ENCODE measurements at regions not wholly inside any gene's neighbourhood (a gene's known extent, or its start where the extent isn't known, plus 50 kb on each side); places are given as distances from the start of the nearest gene placed in this dataset.

- TF ChIP-seq ZNF274 (IDR thresholded peaks at IDR 0.05; ENCODE audit: low read depth, low read length) (no peak), YY1 (IDR thresholded peaks at IDR 0.05; ENCODE audit: insufficient read depth, insufficient read length) (no peak), SUZ12 (IDR thresholded peaks at IDR 0.05; ENCODE audit: extremely low read depth, insufficient read depth, insufficient read length) (no peak)
Measured at GRCh38 chr7:25494896-25495295, 266.6 kb upstream of the NPVF start.

Data from NT2/D1 (cell line).